GM04504 (cell line): ENCODE measurements at regions not wholly inside any gene's neighbourhood (a gene's known extent, or its start where the extent isn't known, plus 50 kb on each side); places are given as distances from the start of the nearest gene placed in this dataset.
A peak's percentile ranks its signal among the peaks of the same experiment; 100 is the strongest.

Experiments
- DNase-seq: peaks from one replicate; pipeline ENCODE4 v3.0.0-alpha.2; 2012; ENCODE audit warnings: low read depth

DNA sequence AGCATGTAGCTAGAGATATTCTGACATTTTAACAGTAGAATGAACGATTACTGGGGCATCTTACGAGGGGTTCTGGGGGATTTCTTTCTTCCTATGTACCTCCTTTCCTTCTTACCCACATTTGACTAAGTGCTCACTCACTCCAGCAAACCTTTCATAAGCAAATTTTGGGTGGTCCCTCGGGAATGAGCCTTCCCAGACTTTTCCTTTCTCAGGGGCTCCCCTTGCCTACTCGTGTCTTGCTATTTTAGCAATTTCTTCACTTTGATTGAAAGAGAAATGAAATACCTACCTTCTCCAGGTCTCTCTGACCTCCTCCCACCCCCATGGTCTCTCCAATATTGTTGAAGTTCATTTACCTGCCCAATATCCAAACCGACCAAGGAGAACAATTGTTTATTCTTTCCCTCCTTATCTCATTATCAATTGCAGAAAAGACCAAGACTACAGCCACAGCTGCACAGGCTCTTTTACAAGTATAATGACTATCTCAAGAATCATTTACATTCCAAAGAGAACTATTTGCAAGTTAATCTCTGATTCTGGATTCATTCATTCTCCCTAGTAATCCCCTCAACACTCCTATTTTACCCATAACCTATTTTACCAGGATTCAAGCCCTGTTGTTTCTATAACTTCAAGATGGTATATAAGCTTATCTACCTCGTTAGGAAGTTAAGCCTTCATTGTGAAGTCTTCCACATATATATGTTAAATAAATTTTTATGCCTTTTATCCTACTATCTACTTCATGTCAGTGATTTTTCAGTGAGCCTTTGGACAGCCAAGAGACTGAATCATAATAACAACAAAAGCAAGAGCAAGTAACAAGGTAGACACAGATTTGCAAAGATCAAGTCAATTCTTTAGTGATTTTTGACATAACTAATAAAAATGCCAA lies 480.6 kb downstream of the IPMK start:
- DNase-seq, result no peak

DNA sequence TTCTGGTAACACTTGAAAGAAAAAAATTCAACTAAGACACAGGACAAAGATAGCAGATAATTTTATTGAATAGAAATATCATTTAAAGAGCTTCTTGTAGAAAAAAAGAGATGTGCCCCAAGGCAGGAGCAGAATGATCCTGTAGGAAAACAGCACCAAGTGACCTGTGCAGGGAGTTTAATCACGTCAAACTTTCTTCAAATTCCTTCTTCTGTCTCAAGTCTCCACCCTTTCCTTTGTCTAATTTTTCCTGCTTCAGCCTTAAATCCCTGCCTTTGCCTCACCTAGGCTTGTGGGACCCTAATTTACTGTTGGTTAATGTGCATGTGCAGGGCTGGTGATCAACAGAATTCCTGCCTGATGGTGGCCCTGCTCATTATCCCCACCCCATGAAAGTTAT lies 481.4 kb downstream of the IPMK start:
- no peak for DNase-seq

DNA sequence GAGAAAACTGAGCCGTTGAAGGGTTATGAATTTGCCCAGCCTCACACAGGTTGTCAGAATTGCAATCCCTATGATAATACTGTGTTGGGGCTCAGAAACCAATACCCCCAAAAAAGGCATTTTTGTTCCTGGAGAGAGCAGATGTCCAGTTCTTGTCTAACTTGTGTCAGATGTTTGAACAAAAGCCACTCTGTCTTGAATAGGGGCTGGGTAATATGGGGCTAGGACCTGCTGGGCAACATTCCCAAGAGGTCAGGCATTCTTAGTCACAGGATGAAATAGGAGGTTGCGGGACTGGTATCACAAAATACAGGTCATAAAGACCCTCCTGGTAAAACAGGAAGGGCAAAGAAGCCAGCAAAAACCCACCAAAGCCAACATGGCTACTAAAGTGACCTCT lies 482.1 kb downstream of the IPMK start:
- DNase-seq, result no peak

DNA sequence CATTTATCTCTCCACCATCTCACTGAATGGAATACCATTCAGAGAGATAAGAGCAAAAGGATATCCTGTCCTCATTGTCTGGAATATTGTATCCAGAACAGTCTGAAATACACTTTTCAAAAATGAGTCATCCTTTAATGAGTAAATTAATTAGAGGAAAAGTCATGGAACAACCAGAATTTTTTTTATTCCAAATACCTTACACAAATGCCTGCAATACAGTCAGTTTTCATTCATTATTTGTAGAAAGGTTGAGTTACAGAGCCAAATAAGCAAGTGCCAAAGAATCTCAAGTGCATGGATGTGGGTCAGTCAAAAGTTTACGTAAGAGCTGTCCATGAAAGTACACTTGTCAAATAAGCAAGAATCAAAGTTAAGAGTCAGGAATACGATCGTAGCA lies 482.6 kb downstream of the IPMK start:
- no peak for DNase-seq

DNA sequence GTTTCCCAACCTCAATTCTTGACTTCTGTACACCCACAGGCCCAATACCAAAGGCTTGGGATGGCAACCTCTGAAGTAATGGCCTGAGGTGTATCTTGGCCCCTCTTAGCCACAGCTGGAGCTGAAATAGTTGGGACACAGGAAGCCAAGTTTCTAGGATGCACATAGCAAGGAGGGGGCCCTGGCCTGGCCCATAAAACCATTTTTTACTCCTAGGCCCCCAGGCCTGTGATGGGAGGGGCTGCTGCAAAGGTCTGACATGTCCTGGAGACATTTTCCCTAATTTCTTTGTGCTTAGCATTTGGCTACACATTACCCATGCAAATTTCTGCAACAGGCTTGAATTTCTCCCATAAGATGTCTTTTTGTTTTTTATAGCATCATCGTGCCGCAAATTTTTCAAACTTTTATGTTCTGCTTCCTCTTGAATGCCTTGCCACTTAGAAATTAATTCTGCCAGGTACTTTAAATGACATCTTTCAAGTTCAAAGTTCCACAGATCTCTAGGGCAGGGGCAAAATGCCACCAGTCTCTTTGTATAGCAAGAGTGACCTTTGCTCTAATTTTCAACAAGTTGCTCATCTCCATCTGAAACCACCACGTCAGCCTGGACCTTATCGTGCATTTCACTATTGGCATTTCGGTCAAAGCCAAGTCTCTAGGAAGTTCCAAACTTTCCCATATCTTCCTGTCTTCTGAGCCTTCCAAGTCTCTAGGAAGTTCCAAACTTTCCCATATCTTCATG lies 490.8 kb downstream of the IPMK start:
- DNase-seq, result no peak

DNA sequence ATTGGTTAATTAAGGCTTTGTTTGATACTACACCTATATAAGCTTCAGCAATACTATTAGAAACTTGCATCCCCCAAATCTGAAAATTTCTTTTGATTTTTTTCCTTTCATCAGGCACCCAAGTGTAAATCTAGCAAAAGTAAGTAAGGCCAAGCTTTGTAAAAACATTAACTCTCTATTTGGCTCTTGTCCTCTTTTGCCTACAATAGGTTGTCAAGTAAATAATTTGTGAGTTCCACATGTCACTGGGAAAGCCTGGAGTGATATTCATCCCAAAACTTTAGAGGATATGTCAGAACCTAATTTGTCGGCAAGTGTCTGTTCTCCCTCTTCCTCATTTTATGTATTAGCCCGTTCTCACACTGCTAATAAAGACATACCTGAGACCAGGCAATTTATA lies 492.4 kb downstream of the IPMK start:
- DNase-seq, result no peak

DNA sequence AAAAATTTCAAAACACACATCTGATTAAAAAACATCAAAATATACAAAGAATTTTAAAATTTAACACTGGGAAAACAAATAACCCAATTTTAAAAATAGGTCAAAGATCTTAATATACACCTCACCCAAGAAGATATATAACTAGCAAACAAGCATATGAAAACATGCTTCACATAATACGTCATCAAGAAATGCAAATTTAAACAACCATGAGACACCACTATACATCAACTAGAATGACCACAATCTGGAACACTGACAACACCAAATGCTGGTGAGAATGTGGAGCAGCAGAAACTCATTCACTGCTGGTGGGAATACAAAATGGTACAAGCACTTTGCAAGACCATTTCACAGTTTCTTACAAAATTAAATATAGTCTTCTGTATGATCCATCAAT lies 498.4 kb downstream of the IPMK start:
- no peak for DNase-seq

DNA sequence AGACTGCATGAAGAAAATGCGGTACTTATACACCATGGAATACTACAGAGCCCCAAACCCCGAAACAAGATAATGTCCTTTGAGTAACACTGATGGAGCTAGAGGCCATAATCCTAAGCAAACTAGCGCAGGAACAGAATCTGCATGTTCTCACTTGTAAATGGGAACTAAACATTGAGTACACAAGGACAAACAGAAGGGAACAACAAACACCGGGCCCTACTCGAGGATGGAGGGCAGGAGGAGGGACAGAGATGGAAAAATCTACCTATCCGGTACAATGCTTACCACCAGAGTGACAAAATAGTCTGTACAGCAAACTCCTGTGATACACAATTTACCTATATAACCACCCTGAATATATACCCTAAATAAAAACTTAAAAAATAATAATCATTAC lies 507.9 kb downstream of the IPMK start:
- no peak for DNase-seq

DNA sequence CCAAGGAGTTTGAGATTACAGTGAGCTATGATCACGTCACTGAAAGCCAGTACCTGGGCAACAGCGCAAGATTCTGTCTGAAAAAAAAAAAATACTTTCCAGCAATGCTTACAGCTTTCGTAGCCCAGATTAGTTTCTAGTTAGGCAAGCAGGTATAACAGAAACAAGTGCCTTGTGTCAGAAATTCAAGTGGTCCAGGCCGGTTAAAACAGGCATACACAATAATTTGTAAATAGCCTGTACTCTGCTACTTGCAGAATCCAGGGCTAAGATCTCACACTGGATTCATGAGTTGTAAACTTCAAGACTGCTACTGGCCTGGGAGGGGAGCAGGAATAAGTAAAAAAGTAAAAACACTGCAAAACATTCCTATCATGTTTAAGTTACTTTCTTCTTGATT lies 512.9 kb downstream of the IPMK start:
- no peak for DNase-seq

DNA sequence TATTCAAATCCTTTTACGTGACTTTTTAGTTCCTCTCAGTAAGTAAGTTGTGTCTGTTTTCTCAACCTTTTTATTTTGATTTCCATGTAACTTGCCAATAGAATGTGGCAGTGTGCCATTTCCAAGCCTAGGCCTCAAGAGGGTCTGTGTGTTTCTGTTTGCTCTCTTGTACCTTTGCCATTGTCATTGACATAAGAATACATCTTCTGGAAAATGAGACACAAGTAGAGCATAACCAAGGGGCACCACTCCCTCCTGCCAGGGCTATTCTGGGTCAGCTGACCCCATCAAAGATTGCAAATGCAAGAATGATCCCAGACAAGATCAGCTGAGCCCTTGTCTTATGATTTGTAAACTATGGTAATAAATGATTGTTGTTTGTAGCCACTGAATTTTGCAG lies 524.0 kb downstream of the IPMK start:
- DNase-seq, result no peak

DNA sequence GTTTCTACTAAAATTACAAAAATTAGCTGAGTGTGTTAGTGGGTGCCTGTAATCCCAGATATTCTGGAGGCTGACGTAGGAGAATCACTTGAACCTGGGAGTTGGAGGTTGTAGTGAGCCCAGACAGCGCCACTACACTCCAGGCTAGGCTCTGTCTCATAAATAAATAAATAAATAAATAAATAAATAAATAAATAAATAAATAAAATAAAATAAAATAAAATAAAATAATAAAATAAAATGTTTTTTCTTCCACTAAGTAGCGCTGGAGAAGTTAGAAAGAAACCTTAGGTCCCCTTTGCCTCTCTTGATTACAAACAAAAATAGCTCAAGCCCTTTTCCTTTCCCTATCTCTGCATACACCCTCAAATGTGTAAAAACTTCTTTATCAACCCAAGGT lies 525.9 kb downstream of the IPMK start:
- DNase-seq, result no peak

DNA sequence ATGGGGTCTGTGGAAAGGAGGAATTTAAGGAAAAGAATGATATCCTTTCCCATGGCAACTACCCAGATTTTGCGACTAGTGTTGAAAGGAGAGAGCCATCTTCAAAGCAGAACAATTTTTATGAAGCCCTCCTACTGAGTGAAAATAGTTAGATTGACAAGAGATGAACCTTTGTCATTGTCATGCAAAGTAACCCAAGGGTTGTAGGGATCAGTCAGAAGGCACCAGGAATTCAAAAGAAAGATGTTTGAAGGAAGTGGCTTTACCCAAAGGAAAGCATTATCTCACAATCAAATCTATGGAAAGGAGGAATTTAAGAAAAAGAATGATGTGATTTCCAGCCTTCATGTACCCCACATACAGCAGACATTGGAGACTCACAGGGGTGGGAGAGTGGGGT lies 544.4 kb downstream of the IPMK start:
- DNase-seq, result no peak

DNA sequence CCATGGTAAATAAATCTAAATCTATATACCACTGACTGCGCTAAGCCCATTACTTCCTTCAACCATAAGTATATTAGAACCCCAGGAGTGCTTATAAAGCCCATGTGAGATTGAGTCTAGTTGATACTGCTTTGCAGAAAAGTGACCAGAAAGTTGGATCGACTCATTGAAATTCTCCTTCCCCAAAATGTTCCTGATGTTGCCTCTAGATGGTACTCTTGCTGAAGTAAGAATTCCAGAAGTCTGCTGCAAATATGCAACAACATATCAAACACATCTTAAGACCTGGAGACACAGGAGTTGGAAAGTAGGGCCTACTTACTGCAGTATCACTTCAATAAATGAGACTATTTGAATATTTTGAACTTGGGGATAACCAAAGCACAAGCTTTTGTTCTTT lies 550.8 kb downstream of the IPMK start:
- no peak for DNase-seq

DNA sequence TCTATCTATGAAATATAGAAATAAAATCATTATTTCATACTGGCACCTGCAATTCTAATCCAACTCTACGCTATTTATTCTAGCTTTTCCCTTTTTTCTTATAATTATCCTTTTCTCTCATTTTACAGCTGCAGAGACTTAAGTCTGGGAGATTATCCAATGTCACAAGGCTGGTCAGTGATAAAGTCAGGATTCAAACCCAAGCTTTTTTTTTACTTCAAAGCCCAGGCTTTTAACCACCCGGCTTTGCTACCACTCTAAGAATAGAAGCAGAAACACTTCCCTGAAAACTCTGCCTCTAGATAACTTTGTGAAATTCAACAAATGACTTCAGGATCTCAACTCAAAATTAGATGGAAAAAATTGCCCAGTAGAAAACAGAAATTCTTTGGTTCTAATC lies 552.5 kb downstream of the IPMK start:
- no peak for DNase-seq

DNA sequence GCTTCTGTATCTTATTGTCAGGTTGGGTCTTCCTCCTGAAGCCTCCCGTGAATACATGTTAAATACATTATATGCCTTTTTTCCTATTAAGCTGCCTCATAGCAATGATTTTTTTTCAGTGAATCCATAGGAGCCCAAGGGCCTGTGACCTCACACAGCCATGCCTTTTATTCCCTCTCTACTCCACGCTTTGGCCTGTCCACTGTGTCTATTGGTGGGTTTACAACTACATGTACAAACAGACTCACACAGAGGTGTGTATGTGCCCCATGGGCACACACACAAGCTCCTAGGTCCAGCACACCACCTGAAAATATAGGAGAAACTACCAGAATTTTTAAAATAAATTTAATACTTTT lies 560.4 kb downstream of the IPMK start:
- DNase-seq, result no peak

DNA sequence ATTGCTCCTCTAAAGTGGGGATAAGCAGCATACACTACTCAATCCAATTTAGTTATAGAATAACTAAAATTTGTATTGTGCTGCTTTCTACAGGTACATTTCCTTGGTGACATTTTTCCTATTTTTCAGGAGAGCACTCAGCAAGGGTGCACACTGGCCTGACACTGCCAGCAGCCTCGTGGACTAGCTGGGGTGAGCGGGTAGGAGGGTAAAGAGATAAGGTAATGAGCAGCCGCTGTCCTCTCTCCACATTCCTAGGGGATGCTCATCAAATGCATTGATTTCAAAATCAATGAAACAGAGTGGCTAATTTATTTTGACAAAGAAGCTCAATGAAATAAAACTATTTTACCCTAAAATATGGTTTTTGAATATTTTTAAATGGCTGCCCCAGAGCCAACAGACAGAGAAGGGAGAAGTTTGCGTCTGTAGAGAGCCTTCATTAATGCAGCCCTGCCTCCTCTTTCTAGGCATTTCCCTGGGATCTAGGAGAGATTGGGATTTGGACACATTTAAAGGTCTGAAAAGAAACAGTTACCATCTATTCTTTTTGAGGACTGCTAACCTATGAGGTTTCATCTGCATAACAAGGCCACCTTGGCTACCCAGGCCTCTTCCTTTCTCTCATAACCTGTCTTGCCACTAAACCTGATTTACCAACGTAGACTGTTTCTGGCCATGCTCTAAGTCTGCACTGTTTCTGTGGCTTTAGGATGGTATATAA lies 561.0 kb downstream of the IPMK start:
- no peak for DNase-seq

DNA sequence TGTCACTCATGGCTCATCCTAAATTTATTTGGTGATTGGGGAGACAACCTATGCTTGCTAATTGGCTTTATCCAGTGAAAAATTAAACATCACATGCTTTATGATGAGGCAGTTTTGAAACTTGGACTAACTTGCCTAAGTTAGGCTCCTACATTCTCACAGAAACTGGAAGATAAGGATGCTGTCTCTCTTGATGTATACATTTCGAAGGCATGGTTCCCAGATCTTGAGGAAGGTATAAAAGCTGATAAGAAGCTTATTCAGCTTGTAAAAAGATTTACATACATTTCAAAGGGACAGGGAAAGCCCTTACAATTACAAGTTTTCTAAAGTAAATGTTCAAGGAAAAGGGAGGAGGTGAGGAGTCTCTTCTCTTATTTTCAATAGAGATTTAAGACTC lies 561.7 kb downstream of the IPMK start:
- DNase-seq, result no peak

DNA sequence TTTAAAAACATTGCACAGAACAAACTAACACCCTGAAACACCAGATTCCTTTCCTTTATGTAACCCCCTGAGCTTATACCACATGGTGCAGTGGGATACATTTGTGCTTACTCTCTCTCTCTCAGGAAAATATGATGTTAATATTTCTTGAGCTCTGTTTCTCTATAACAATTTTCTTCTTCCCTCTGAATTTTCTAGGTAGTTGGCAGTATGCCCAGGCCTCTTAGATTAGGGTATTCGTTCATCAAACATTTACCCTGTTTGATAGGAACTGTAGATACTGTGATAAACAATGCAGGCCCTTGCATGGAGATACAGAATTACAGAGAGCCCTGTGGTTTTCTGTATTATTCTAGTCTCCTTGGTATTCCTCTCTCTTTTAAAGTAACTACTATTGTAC lies 567.8 kb downstream of the IPMK start:
- DNase-seq, result no peak

DNA sequence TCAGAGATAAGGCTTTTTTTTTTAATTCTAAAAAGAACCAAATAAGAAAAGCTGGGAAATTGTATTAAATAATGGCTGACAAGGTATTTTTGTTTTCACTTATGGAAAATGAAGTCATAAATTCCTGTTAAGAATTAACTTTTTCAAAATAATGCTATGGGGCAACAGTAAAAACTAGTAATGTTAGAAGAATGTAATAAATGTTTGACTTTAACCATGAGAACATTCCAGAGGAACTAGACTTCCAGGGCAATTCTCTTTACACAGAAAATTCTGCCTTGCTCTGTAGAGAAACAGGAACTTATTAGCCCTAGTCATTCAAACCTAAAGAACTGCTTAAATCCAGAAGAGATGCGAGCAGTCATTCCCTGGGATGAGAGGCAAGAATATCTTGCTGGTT lies 571.1 kb downstream of the IPMK start:
- peak; percentile 78 for DNase-seq

DNA sequence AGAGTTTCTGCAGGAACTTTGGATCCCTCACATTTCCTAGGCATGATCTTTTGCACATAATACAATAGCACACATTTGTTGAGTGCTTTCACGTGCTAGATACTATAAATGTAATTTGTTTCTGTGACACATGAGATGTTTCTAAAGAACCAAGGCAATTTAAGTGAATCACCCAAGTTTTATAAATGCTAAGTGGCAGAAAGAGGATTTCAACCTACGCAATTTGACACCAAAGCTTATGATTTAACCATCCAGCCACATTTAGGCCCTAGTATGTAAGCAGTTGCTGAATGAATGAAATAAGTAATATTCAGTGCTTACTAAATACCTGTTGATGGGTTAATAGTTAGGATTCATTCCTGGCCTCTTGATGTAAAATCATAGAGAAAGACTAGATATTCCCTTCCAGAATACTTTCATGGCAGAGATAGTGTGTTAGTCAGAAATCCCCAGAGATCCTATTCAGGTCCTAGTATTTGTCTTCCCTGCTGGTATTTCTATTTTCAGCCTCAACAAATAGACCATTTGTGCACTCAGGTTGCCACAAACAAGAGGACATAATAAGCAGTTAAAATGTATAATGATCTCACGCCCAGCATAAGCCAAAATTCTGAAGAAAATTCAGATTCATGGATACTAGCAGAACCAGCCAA lies 572.6 kb downstream of the IPMK start:
- no peak for DNase-seq

DNA sequence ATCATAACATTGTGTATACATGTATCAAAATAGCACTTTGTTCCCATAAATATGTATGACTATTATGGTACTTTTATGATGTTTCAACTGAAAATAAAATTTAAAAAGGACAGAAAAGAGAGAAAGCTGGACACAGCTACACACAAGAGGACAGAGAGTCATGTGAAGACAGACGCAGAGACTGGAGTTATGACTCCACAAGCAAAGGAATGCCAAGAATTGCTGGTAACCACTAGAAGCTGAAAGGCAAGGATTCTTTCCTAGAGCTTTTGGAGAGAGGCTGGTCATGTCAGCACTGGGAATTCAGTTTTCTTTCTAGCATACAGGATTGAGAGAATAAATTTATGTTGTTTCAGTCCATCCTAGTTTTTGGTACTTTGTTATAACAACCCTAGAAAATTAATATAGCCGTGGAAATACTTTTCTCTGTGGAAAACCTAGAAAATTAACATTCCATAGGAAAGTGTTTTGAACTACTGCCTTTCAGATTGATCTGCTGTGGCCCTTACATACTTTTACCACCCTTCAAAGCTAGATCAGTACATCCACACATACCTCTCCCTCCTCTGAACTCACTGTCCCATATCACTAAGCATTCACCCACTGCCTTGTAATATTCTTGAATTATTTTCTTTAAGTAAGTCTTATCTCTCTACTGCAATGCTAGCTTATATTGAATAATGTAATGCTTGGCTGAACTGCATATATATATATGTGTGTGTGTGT lies 575.3 kb downstream of the IPMK start:
- DNase-seq, result peak; percentile 78
